ENCODE measurements at regions not wholly inside any gene's neighbourhood (a gene's known extent, or its start where the extent isn't known, plus 50 kb on each side); places are given as distances from the start of the nearest gene placed in this dataset.

DNA sequence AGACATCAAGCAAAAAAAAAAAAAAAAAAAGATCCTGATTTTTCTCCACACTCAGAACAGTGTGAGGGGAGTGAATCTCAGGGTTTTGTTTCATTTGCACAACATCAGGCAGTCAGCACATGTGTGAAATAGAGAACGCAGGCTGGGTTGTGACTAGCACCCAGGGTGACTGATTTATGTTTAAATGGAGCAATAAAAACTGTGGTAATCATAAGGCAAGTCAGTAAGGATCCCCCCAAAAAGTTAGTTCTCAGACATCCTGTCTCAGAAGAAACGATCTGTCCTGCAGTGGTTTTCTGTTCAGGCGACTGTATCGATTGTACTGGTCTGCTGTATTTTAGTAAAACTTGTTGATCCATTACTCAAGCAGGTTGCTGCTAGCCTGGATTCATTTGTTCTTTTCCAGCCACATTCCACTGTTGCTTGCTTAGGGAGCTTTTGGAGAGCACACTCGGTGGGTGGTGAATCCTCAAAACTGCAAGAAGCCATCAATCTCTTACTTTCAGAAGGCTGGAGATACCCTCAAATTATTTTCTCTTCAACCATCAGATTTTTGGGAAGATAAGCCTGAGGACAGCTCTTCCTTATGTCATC is 107.1 kb downstream of the DACT1 start:
- in situ Hi-C loops (cut with HindIII; ENCODE audit: extremely low pct_ligation_motif_present, low pct_unique_long_range_greater_than_20kb), result no loop called here
- CTCF ChIA-PET (ENCODE audit: low intra/inter-chr PET ratio, low total read pairs), result no interaction called here

More for the DNA sequence above, 107.1 kb downstream of the DACT1 start:
- ATAC-seq (no peak), FAIRE-seq (no peak), DNase-seq (ENCODE audit: low spot score) (no peak)
- no peak for TF ChIP-seq ZNF274 (CRISPR knock-in tag; IDR thresholded peaks at IDR 0.05)
- TF ChIP-seq, protein P1, sequence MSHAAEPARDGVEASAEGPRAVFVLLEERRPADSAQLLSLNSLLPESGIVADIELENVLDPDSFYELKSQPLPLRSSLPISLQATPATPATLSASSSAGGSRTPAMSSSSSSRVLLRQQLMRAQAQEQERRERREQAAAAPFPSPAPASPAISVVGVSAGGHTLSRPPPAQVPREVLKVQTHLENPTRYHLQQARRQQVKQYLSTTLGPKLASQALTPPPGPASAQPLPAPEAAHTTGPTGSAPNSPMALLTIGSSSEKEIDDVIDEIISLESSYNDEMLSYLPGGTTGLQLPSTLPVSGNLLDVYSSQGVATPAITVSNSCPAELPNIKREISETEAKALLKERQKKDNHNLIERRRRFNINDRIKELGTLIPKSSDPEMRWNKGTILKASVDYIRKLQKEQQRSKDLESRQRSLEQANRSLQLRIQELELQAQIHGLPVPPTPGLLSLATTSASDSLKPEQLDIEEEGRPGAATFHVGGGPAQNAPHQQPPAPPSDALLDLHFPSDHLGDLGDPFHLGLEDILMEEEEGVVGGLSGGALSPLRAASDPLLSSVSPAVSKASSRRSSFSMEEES (CRISPR knock-in tag; IDR thresholded peaks at IDR 0.05), result no peak
- TF ChIP-seq, protein P2, sequence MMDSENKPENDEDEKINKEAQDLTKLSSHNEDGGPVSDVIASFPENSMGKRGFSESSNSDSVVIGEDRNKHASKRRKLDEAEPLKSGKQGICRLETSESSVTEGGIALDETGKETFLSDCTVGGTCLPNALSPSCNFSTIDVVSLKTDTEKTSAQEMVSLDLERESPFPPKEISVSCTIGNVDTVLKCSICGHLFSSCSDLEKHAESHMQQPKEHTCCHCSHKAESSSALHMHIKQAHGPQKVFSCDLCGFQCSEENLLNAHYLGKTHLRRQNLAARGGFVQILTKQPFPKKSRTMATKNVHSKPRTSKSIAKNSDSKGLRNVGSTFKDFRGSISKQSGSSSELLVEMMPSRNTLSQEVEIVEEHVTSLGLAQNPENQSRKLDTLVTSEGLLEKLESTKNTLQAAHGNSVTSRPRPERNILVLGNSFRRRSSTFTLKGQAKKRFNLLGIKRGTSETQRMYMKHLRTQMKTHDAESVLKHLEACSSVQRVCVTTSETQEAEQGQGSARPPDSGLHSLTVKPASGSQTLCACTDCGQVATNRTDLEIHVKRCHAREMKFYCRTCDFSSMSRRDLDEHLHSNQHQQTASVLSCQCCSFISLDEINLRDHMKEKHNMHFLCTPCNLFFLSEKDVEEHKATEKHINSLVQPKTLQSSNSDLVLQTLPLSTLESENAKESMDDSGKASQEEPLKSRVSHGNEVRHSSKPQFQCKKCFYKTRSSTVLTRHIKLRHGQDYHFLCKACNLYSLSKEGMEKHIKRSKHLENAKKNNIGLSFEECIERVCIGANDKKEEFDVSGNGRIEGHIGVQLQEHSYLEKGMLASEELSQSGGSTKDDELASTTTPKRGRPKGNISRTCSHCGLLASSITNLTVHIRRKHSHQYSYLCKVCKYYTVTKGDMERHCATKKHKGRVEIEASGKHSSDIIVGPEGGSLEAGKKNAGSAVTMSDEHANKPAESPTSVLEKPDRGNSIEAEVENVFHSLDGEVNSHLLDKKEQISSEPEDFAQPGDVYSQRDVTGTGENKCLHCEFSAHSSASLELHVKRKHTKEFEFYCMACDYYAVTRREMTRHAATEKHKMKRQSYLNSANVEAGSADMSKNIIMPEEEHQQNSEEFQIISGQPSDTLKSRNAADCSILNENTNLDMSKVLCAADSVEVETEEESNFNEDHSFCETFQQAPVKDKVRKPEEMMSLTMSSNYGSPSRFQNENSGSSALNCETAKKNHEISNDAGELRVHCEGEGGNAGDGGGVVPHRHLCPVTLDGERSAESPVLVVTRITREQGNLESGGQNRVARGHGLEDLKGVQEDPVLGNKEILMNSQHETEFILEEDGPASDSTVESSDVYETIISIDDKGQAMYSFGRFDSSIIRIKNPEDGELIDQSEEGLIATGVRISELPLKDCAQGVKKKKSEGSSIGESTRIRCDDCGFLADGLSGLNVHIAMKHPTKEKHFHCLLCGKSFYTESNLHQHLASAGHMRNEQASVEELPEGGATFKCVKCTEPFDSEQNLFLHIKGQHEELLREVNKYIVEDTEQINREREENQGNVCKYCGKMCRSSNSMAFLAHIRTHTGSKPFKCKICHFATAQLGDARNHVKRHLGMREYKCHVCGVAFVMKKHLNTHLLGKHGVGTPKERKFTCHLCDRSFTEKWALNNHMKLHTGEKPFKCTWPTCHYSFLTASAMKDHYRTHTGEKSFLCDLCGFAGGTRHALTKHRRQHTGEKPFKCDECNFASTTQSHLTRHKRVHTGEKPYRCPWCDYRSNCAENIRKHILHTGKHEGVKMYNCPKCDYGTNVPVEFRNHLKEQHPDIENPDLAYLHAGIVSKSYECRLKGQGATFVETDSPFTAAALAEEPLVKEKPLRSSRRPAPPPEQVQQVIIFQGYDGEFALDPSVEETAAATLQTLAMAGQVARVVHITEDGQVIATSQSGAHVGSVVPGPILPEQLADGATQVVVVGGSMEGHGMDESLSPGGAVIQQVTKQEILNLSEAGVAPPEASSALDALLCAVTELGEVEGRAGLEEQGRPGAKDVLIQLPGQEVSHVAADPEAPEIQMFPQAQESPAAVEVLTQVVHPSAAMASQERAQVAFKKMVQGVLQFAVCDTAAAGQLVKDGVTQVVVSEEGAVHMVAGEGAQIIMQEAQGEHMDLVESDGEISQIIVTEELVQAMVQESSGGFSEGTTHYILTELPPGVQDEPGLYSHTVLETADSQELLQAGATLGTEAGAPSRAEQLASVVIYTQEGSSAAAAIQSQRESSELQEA (CRISPR knock-in tag; IDR thresholded peaks at IDR 0.05; ENCODE audit: not compliant biosample characterization), result no peak
- TF ChIP-seq THAP11 (CRISPR knock-in tag; IDR thresholded peaks at IDR 0.05), result no peak
- POLR2A ChIA-PET, result no interaction called here
- H3K79me2 ChIP-seq (ENCODE audit: insufficient read depth, low read length), result no peaks in the 10 kb centered on the region
- no TSS peak for BruUV-seq (replicated peaks)
- H3K9me3 ChIP-seq (ENCODE audit: low read length), result no peaks in the 10 kb centered on the region
- no peaks in the 10 kb centered on the region for H4K20me1 ChIP-seq (ENCODE audit: insufficient read depth, low read length)
- no peaks in the 10 kb centered on the region for H3K4me1 ChIP-seq (ENCODE audit: insufficient read depth, low read length)
- 37% methylated on average over 5 of the region's 5 CpGs for WGBS (ENCODE audit: low lambda C conversion rate)
- H3K36me3 ChIP-seq (replicated peaks in 1 of 2; ENCODE audit: control insufficient read depth in 1 of 2, insufficient read depth in 2 of 2, low read length in 2 of 2), result no peaks in the 10 kb centered on the region
- H3K9ac ChIP-seq (ENCODE audit: insufficient read depth, low read depth, low read length), result no peak overlapping the region
- no peak overlapping the region for H3K27ac ChIP-seq (ENCODE audit: extremely low read length, insufficient read depth, low read length)
- intact Hi-C loops (cut with micrococcal nuclease; ENCODE audit: unreplicated experiment), result no loop called here
- H3K27me3 ChIP-seq (ENCODE audit: control insufficient read depth in 1 of 2, insufficient read depth in 2 of 2, low read length in 2 of 2), result no peaks in the 10 kb centered on the region
- no peak overlapping the region for H3K4me3 ChIP-seq (replicated peaks in 1 of 3; ENCODE audit: insufficient read depth in 1 of 3, low read depth in 2 of 3, low read length in 3 of 3)
- H2AFZ ChIP-seq (ENCODE audit: low read length), result no peak overlapping the region
- H3K4me2 ChIP-seq (ENCODE audit: low read depth, low read length), result no peak overlapping the region

All from HepG2 (cell line).